Activated CD4-positive, alpha-beta T cell treated with anti-CD3 and anti-CD28 coated beads, Interleukin-2, amount 10 ng/mL, durations not matched to agents 24 days and 14 days (primary cell): ENCODE measurements at regions not wholly inside any gene's neighbourhood (a gene's known extent, or its start where the extent isn't known, plus 50 kb on each side); places are given as distances from the start of the nearest gene placed in this dataset.

Source experiments
- DNase-seq: peaks from one replicate; pipeline ENCODE4 v3.0.0; 2022
- H3K27ac Mint-ChIP-seq: one replicate; pipeline ENCODE4 v1.8.0; 2022; ENCODE audit warnings: mild to moderate bottlenecking, mixed read lengths
- H3K27me3 Mint-ChIP-seq: one replicate; pipeline ENCODE4 v1.8.0; 2022; ENCODE audit warnings: mixed read lengths
- H3K36me3 Mint-ChIP-seq: one replicate; pipeline ENCODE4 v1.8.0; 2022; ENCODE audit warnings: low read depth, mild to moderate bottlenecking, mixed read lengths
- H3K4me1 Mint-ChIP-seq: one replicate; pipeline ENCODE4 v1.8.0; 2021; ENCODE audit warnings: mixed read lengths
- H3K4me3 Mint-ChIP-seq: one replicate; pipeline ENCODE4 v1.8.0; 2022; ENCODE audit warnings: mild to moderate bottlenecking, moderate library complexity, mixed read lengths
- H3K9me3 Mint-ChIP-seq: one replicate; pipeline ENCODE4 v1.8.0; 2021; ENCODE audit warnings: mixed read lengths
- intact Hi-C: fragments of 100-400 bp; cut with micrococcal nuclease; formaldehyde crosslinking; loops from one replicate; pipeline ENCODE4 v1.15.1; 2023

DNA sequence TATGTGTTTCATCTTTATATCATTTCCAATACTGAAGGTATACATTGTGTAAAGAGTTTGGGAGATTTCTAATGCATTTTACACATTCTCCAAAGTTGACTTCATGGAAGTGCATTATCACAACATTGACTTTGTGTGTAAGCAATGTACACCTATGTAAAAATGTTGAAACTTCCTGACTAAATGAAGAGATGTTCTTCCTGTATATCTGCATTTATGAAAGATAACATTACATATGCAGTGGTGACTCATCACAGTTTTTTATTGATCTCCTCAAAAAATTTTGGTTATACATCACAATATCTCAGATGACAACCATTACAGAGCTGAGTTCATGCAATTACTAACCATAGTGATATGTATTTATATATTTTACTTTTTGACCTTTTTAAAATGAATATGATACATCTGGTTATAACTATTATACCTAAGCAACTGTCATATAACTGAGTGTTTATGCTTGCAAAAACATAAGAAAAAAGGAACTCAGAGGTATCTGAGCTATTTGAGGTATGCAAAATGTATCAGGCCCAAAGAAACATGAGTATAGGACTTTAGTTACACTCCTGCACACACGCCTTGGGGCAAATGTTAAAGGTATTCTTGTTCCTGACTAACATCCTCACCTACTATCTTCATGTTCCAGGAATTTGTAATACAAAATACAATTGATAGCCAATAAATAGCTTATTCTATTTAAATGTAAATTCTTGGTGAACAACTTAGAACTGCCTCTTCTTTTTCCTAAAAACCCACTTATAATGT lies 88.2 kb upstream of the OLFM3 start:
- intact Hi-C loops, result no loop called here
- H3K4me1 Mint-ChIP-seq, result no peaks in the 10 kb centered on the region
- no peak overlapping the region for H3K27ac Mint-ChIP-seq
- DNase-seq, result no peak
- no peaks in the 10 kb centered on the region for H3K36me3 Mint-ChIP-seq
- H3K9me3 Mint-ChIP-seq, result no peaks in the 10 kb centered on the region
- H3K27me3 Mint-ChIP-seq, result no peaks in the 10 kb centered on the region
- no peak overlapping the region for H3K4me3 Mint-ChIP-seq

DNA sequence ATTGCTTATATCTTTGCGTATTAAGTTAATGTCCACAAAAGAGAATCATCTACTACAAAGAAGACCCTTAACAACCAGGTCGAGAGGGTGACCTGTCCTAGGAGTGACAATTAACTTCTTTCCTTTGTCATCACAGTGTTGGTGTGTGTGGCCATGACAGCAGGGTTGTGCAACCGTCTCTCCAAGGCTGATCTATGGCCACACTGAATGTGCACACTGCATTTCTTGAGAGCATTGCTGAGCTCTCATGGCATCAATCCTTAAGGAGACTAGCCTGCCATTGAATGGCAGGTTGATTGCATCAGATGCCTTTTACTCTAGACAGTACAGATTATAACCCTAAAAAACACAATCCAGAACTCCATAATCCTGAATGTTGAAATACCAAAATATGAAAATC lies 86.5 kb upstream of the OLFM3 start:
- Mint-ChIP-seq H3K4me1 (no peaks in the 10 kb centered on the region), H3K36me3 (no peaks in the 10 kb centered on the region), H3K27ac (no peak overlapping the region), H3K27me3 (no peaks in the 10 kb centered on the region), H3K9me3 (no peaks in the 10 kb centered on the region), H3K4me3 (no peak overlapping the region)
- intact Hi-C loops, result no loop called here
- DNase-seq, result no peak

DNA sequence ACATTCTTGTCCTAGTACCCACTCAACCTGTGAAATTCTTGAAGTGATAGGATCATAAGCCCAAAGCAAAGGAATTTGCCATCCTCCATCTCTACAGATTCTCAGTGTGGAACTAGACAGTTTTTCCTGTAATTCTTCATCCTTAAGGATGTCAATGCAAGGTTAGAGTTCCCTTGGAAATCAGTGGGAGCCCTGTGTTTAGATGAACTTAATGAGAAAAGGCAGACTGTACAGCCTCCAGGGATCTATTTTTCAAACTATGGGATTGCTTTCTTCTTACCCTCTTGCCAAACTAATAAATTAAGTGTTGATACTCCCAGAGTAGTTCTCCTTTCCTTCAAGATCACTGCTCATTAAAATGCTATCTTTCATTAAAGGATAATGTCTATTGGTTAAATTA lies 78.1 kb upstream of the OLFM3 start:
- Mint-ChIP-seq H3K4me3 (no peak overlapping the region), H3K27me3 (no peaks in the 10 kb centered on the region), H3K9me3 (no peaks in the 10 kb centered on the region), H3K36me3 (no peaks in the 10 kb centered on the region), H3K4me1 (no peaks in the 10 kb centered on the region), H3K27ac (no peak overlapping the region)
- no peak for DNase-seq
- intact Hi-C loops, result no loop called here

DNA sequence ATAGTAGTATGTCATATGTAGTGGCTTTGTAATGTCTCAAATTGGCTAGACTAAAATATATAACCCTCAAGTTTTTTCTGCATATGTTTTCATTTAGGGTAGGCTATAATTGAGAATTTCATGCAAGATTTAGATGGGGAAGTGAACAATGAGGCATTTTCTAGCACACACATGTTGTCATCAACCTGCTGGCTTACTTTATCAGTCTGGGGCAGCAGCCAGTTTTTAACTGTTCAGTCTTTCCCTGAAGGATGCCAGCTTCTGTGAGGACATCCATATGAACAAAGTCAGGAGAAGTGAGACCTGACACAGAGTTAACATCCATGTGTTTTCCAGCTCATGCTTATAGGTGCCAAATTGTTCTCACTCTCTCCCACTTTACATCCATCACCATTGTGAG lies 74.7 kb upstream of the OLFM3 start:
- intact Hi-C loops, result no loop called here
- Mint-ChIP-seq H3K9me3 (peaks cover 2% of the 10 kb centered on the region), H3K27ac (no peak overlapping the region), H3K4me1 (no peaks in the 10 kb centered on the region), H3K27me3 (no peaks in the 10 kb centered on the region), H3K4me3 (no peak overlapping the region), H3K36me3 (no peaks in the 10 kb centered on the region)
- no peak for DNase-seq

DNA sequence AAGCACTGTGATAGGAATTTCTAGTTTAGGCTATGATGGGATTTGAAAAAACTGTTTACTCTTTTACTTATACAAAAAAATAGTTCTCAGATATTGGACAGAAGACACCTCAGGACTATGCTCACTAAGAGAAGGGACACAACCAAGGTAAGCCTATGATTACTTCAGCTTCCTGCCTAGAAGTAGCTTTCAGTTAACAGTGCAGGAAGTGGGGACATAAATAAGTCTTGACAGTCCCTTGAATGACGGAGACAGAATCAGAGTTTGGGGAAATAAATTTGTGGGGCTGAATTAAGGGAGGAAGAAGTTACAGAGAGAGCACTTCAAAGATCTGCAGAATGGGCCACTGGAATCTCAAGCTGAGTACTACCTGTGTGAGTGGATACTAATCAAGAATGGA lies 53.8 kb upstream of the OLFM3 start:
- no peak overlapping the region for H3K27ac Mint-ChIP-seq
- no peaks in the 10 kb centered on the region for H3K9me3 Mint-ChIP-seq
- H3K4me1 Mint-ChIP-seq, result no peaks in the 10 kb centered on the region
- H3K4me3 Mint-ChIP-seq, result no peak overlapping the region
- no peaks in the 10 kb centered on the region for H3K27me3 Mint-ChIP-seq
- no peaks in the 10 kb centered on the region for H3K36me3 Mint-ChIP-seq
- no peak for DNase-seq
- intact Hi-C loops, result no loop called here

DNA sequence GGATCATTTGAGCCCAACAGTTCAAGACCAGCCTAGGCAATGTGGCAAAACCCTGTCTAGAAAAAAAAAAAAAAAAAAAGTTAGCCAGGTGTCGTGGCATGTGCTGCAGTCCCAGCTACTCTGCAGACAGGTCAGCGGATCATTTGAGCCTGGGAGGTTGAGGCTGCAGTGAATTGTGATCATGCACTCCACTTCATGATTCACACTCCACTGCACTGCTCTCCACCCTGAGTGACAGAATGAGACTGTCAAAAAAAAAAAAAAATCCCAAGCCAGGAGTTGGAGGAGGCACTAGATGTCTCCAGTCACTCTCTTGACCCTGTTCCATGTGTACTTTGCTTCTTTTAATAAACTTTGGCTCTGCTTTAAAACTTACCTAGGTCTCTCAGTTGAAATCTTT lies 51.0 kb upstream of the OLFM3 start:
- H3K36me3 Mint-ChIP-seq, result no peaks in the 10 kb centered on the region
- H3K4me1 Mint-ChIP-seq, result no peaks in the 10 kb centered on the region
- H3K27ac Mint-ChIP-seq, result no peak overlapping the region
- DNase-seq, result no peak
- H3K9me3 Mint-ChIP-seq, result no peaks in the 10 kb centered on the region
- no peak overlapping the region for H3K4me3 Mint-ChIP-seq
- H3K27me3 Mint-ChIP-seq, result no peaks in the 10 kb centered on the region
- intact Hi-C loops, result no loop called here
